ENCODE measurements at regions not wholly inside any gene's neighbourhood (a gene's known extent, or its start where the extent isn't known, plus 50 kb on each side); places are given as distances from the start of the nearest gene placed in this dataset.

- TF ChIP-seq, protein P1, sequence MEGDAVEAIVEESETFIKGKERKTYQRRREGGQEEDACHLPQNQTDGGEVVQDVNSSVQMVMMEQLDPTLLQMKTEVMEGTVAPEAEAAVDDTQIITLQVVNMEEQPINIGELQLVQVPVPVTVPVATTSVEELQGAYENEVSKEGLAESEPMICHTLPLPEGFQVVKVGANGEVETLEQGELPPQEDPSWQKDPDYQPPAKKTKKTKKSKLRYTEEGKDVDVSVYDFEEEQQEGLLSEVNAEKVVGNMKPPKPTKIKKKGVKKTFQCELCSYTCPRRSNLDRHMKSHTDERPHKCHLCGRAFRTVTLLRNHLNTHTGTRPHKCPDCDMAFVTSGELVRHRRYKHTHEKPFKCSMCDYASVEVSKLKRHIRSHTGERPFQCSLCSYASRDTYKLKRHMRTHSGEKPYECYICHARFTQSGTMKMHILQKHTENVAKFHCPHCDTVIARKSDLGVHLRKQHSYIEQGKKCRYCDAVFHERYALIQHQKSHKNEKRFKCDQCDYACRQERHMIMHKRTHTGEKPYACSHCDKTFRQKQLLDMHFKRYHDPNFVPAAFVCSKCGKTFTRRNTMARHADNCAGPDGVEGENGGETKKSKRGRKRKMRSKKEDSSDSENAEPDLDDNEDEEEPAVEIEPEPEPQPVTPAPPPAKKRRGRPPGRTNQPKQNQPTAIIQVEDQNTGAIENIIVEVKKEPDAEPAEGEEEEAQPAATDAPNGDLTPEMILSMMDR (IDR thresholded peaks at IDR 0.05): no peak
- TF ChIP-seq POLR2AphosphoS5 (IDR thresholded peaks at IDR 0.05): no peak
- TF ChIP-seq POLR2A (IDR thresholded peaks at IDR 0.05): no peak
These were observed 82.9 kb downstream of the HES1 start for GRCh38 chr3:194218646-194219453.
